Stimulated activated CD8-positive, alpha-beta memory T cell treated with anti-CD3 and anti-CD28 coated beads, Interleukin-7, amount 100 ng/mL, for 24 hours (primary cell): ENCODE measurements at regions not wholly inside any gene's neighbourhood (a gene's known extent, or its start where the extent isn't known, plus 50 kb on each side); places are given as distances from the start of the nearest gene placed in this dataset.

Experiments
- DNase-seq: peaks from one replicate; pipeline ENCODE4 v3.0.0-alpha.2; 2020; ENCODE audit warnings: low read depth

GRCh38 chr22:49303781-49304461, 523.8 kb downstream of the BRD1 start:
- DNase-seq, result no peak

- DNase-seq, result no peak
These were observed 524.5 kb downstream of the BRD1 start for GRCh38 chr22:49303061-49303735.

- no peak for DNase-seq
These were observed 525.1 kb downstream of the BRD1 start for GRCh38 chr22:49302530-49302929.

GRCh38 chr22:49302150-49302460, 525.6 kb downstream of the BRD1 start:
- no peak for DNase-seq

GRCh38 chr22:49301398-49302149, 526.1 kb downstream of the BRD1 start:
- DNase-seq, result no peak

- no peak for DNase-seq
These were observed 526.7 kb downstream of the BRD1 start for GRCh38 chr22:49300951-49301397.

- DNase-seq, result no peak
These were observed 527.4 kb downstream of the BRD1 start for GRCh38 chr22:49300241-49300640.

- no peak for DNase-seq
These were observed 527.8 kb downstream of the BRD1 start for GRCh38 chr22:49299821-49300231.

GRCh38 chr22:49298834-49299750, 528.6 kb downstream of the BRD1 start:
- DNase-seq, result no peak

GRCh38 chr22:49297871-49298721, 529.6 kb downstream of the BRD1 start:
- no peak for DNase-seq

- DNase-seq, result no peak
These were observed 530.3 kb downstream of the BRD1 start for GRCh38 chr22:49297286-49297870.

- DNase-seq, result no peak
These were observed 531.1 kb downstream of the BRD1 start for GRCh38 chr22:49296561-49296960.

GRCh38 chr22:49295851-49296560, 531.7 kb downstream of the BRD1 start:
- no peak for DNase-seq

GRCh38 chr22:49295465-49295743, 532.3 kb downstream of the BRD1 start:
- no peak for DNase-seq

GRCh38 chr22:49294656-49295464, 532.8 kb downstream of the BRD1 start:
- DNase-seq, result no peak

- DNase-seq, result no peak
These were observed 534.8 kb downstream of the BRD1 start for GRCh38 chr22:49292909-49293308.

GRCh38 chr22:49291781-49292180, 535.9 kb downstream of the BRD1 start:
- DNase-seq, result no peak

- no peak for DNase-seq
These were observed 536.5 kb downstream of the BRD1 start for GRCh38 chr22:49291169-49291568.

GRCh38 chr22:49290711-49291110, 537.0 kb downstream of the BRD1 start:
- DNase-seq, result no peak
